Fibroblast of skin of left quadriceps (primary cell): ENCODE measurements at regions not wholly inside any gene's neighbourhood (a gene's known extent, or its start where the extent isn't known, plus 50 kb on each side); places are given as distances from the start of the nearest gene placed in this dataset.

Experiments used
- DNase-seq, 2 experiments: peaks; one replicate each; pipeline ENCODE4 v3.0.0-alpha.2; 2013; ENCODE audit warnings: low read depth in 2 of 2

- DNase-seq = no peak
These were observed 668.2 kb upstream of the NDST4 start for GRCh38 chr4:115781528-115782146.

- no peak for DNase-seq
These were observed 667.4 kb upstream of the NDST4 start for GRCh38 chr4:115780835-115781234.

- no peak for DNase-seq
These were observed 666.8 kb upstream of the NDST4 start for GRCh38 chr4:115780268-115780667.

- DNase-seq = no peak
These were observed 656.7 kb upstream of the NDST4 start for GRCh38 chr4:115770046-115770543.

- no peak for DNase-seq
These were observed 656.0 kb upstream of the NDST4 start for GRCh38 chr4:115769396-115769795.

GRCh38 chr4:115763051-115763450 is 649.6 kb upstream of the NDST4 start:
- DNase-seq = no peak

- no peak for DNase-seq
These were observed 645.8 kb upstream of the NDST4 start for GRCh38 chr4:115759231-115759630.

- no peak for DNase-seq
These were observed 636.0 kb upstream of the NDST4 start for GRCh38 chr4:115749404-115749803.

GRCh38 chr4:115740806-115741205 is 627.4 kb upstream of the NDST4 start:
- DNase-seq = no peak

GRCh38 chr4:115729739-115730266 is 616.4 kb upstream of the NDST4 start:
- no peak for DNase-seq

- DNase-seq = no peak
These were observed 610.2 kb upstream of the NDST4 start for GRCh38 chr4:115723621-115724020.

GRCh38 chr4:115720611-115721010 is 607.2 kb upstream of the NDST4 start:
- no peak for DNase-seq

GRCh38 chr4:115711575-115711974 is 598.2 kb upstream of the NDST4 start:
- no peak for DNase-seq

GRCh38 chr4:115688961-115689360 is 575.5 kb upstream of the NDST4 start:
- no peak for DNase-seq

GRCh38 chr4:115687052-115687755 is 573.8 kb upstream of the NDST4 start:
- DNase-seq = no peak

- DNase-seq = no peak
These were observed 565.1 kb upstream of the NDST4 start for GRCh38 chr4:115678425-115678941.

GRCh38 chr4:115675719-115676118 is 562.3 kb upstream of the NDST4 start:
- DNase-seq = peak in 1 of 2 experiments; percentile 9

GRCh38 chr4:115674485-115674884 is 561.1 kb upstream of the NDST4 start:
- no peak for DNase-seq

- DNase-seq = no peak
These were observed 558.2 kb upstream of the NDST4 start for GRCh38 chr4:115671581-115671980.

GRCh38 chr4:115670930-115671329 is 557.5 kb upstream of the NDST4 start:
- DNase-seq = no peak

- DNase-seq = no peak
These were observed 555.0 kb upstream of the NDST4 start for GRCh38 chr4:115668396-115668795.

- no peak for DNase-seq
These were observed 550.9 kb upstream of the NDST4 start for GRCh38 chr4:115664285-115664684.

GRCh38 chr4:115660465-115660864 is 547.0 kb upstream of the NDST4 start:
- DNase-seq = no peak
